Esophagus muscularis mucosa (tissue), 4 donors: ENCODE measurements at regions not wholly inside any gene's neighbourhood (a gene's known extent, or its start where the extent isn't known, plus 50 kb on each side); places are given as distances from the start of the nearest gene placed in this dataset.
A peak's percentile ranks its signal among the peaks of the same experiment; 100 is the strongest.

ENCODE experiments used
- DNase-seq: peaks from one replicate; pipeline ENCODE4 v3.0.0-alpha.2; 2017; ENCODE audit errors: extremely low spot score
- H3K27ac ChIP-seq, 4 donors: fragments of 200-600 bp; sonication (generic); replicated peaks in 1 of 4; 1 replicate in 3 of 4; 2 replicates in 1 of 4; pipeline ENCODE4 v1.5.1; 2016 to 2019; ENCODE audit warnings: mild to moderate bottlenecking in 1 of 4
- H3K27me3 ChIP-seq, 4 donors: fragments of 200-600 bp; sonication (generic); one replicate each; pipeline versions ENCODE4 v1.5.1 to v1.6.0; 2016 to 2019
- H3K36me3 ChIP-seq, 4 donors: fragments of 200-600 bp; sonication (generic); one replicate each; pipeline ENCODE4 v1.5.1; 2016 to 2019
- H3K4me1 ChIP-seq, 4 donors: fragments of 200-600 bp; sonication (generic); one replicate each; pipeline ENCODE4 v1.5.1; 2016 to 2019
- H3K4me3 ChIP-seq, 4 donors: fragments of 200-600 bp; sonication (generic); 1 replicate in 2 of 4; 2 replicates in 2 of 4; pipeline ENCODE4 v1.5.1; 2016 to 2019; ENCODE audit warnings: mild to moderate bottlenecking in 4 of 4, moderate library complexity in 1 of 4
- H3K9me3 ChIP-seq, 4 donors: fragments of 200-600 bp; sonication (generic); 1 replicate in 3 of 4; 2 replicates in 1 of 4; pipeline ENCODE4 v1.5.1; 2016 to 2019
- CTCF ChIP-seq, 3 experiments: fragments of 200-600 bp in 2 of 3; fragments of 450-650 bp in 1 of 3; sonication (generic) in 2 of 3; IDR thresholded peaks; one replicate each; pipeline ENCODE4 v1.5.1; 2017 to 2019; ENCODE audit warnings: antibody characterized with exemption in 3 of 3, mild to moderate bottlenecking in 2 of 3, moderate library complexity in 1 of 3
- EP300 ChIP-seq: sonication (generic); formaldehyde crosslinking; IDR thresholded peaks from one replicate; pipeline ENCODE4 v1.6.1; 2017; ENCODE audit warnings: antibody characterized with exemption
- POLR2A ChIP-seq: fragments of 450-650 bp; IDR thresholded peaks from one replicate; pipeline ENCODE4 v1.6.1; 2017; ENCODE audit warnings: antibody characterized with exemption, moderate library complexity, mild to moderate bottlenecking, low read depth
- POLR2AphosphoS5 ChIP-seq, 2 donors: sonication (generic); formaldehyde crosslinking; IDR thresholded peaks; one replicate each; pipeline ENCODE4 v1.6.1; 2017; ENCODE audit warnings: antibody characterized with exemption in 2 of 2
- WGBS: methylation state at CpG from one replicate; pipeline ENCODE4 v1.1.5; 2018; 5-methylcytosine and 5-hydroxymethylcytosine counted together
- intact Hi-C: fragments of 100-400 bp; cut with DNase I; formaldehyde crosslinking; loops from one replicate; pipeline ENCODE4 v1.15.1; 2023

- intact Hi-C loops = no loop called here
- 93% methylated on average over 3 of the region's 3 CpGs for WGBS
- no peak overlapping the region for H3K4me3 ChIP-seq
- H3K4me1 ChIP-seq = peaks cover 0 to 14% (median 0%) of the 10 kb centered on the region in 4 donors
- no peaks in the 10 kb centered on the region for H3K27me3 ChIP-seq
- H3K36me3 ChIP-seq = no peaks in the 10 kb centered on the region
- DNase-seq = no peak
- no peak overlapping the region for H3K27ac ChIP-seq
- TF ChIP-seq EP300 = no peak
- no peak for TF ChIP-seq POLR2AphosphoS5 (IDR thresholded peaks at IDR 0.05)
- no peak for TF ChIP-seq CTCF (IDR thresholded peaks at IDR 0.05)
- no peak for TF ChIP-seq POLR2A
- no peaks in the 10 kb centered on the region for H3K9me3 ChIP-seq
Measured at GRCh38 chr18:21183670-21184069, 58.4 kb upstream of the GREB1L start.

GRCh38 chr18:21184396-21184996 lies 57.5 kb upstream of the GREB1L start:
- Histone ChIP-seq H3K9me3 (no peaks in the 10 kb centered on the region), H3K36me3 (no peaks in the 10 kb centered on the region), H3K4me3 (no peak overlapping the region), H3K27me3 (no peaks in the 10 kb centered on the region), H3K27ac (no peak overlapping the region), H3K4me1 (peaks cover 0 to 10% (median 0%) of the 10 kb centered on the region in 4 donors)
- no peak for DNase-seq
- TF ChIP-seq EP300 (no peak), CTCF (IDR thresholded peaks at IDR 0.05) (no peak), POLR2AphosphoS5 (IDR thresholded peaks at IDR 0.05) (no peak), POLR2A (no peak)
- WGBS = 85% methylated on average over 7 of the region's 7 CpGs
- intact Hi-C loops = no loop called here

- DNase-seq = no peak
- no peaks in the 10 kb centered on the region for H3K9me3 ChIP-seq
- WGBS = 65% methylated on average over 4 of the region's 4 CpGs
- TF ChIP-seq POLR2AphosphoS5 (IDR thresholded peaks at IDR 0.05) = no peak
- H3K4me1 ChIP-seq = peaks cover 0 to 6% (median 2%) of the 10 kb centered on the region in 4 donors
- no peak overlapping the region for H3K4me3 ChIP-seq
- intact Hi-C loops = no loop called here
- H3K27ac ChIP-seq = no peak overlapping the region
- no peaks in the 10 kb centered on the region for H3K36me3 ChIP-seq
- no peaks in the 10 kb centered on the region for H3K27me3 ChIP-seq
Measured at GRCh38 chr18:21187886-21188285, 54.1 kb upstream of the GREB1L start.

GRCh38 chr18:21191596-21192307 lies 50.3 kb upstream of the GREB1L start:
- intact Hi-C loops = loop anchor here (10.0 kb wide), 1 partner anchor 763 kb away; no protein-coding TSS in a partner anchor
- no peak overlapping the region for H3K27ac ChIP-seq
- 49% methylated on average over 7 of the region's 7 CpGs for WGBS
- H3K4me1 ChIP-seq = peaks cover 0 to 6% (median 2%) of the 10 kb centered on the region in 4 donors
- TF ChIP-seq POLR2A = no peak
- no peak for TF ChIP-seq POLR2AphosphoS5 (IDR thresholded peaks at IDR 0.05)
- peak; percentile 35 to 65 (median 57) for TF ChIP-seq CTCF (IDR thresholded peaks at IDR 0.05)
- no peak for TF ChIP-seq EP300
- no peak for DNase-seq
- no peaks in the 10 kb centered on the region for H3K27me3 ChIP-seq
- H3K36me3 ChIP-seq = no peaks in the 10 kb centered on the region
- H3K9me3 ChIP-seq = no peaks in the 10 kb centered on the region
- no peak overlapping the region for H3K4me3 ChIP-seq
